Karpas-422 (cell line): ENCODE measurements at regions not wholly inside any gene's neighbourhood (a gene's known extent, or its start where the extent isn't known, plus 50 kb on each side); places are given as distances from the start of the nearest gene placed in this dataset.

Experiments used
- DNase-seq: peaks from one replicate; pipeline ENCODE4 v3.0.0-alpha.2; 2015
- H2AFZ ChIP-seq: fragments of 200-600 bp; sonication (generic); 2 replicates; pipeline ENCODE4 v1.6.1; 2014; ENCODE audit warnings: antibody characterized with exemption, low read length, mixed read lengths
- H3K27ac ChIP-seq: fragments of 200-600 bp; sonication (generic); 2 replicates; pipeline ENCODE4 v1.5.1; 2014; ENCODE audit warnings: mild to moderate bottlenecking, low read length, moderate library complexity
- H3K27me3 ChIP-seq: fragments of 200-600 bp; sonication (generic); 2 replicates; pipeline ENCODE4 v1.6.1; 2014; ENCODE audit warnings: low read length, mixed read lengths
- H3K36me3 ChIP-seq: fragments of 200-600 bp; sonication (generic); 2 replicates; pipeline ENCODE4 v1.6.1; 2014; ENCODE audit warnings: low read length, mixed read lengths; ENCODE audit not compliant: insufficient read depth
- H3K4me1 ChIP-seq: fragments of 200-600 bp; sonication (generic); 2 replicates; pipeline ENCODE4 v1.6.1; 2014; ENCODE audit warnings: mild to moderate bottlenecking, low read length, mixed read lengths
- H3K4me2 ChIP-seq: fragments of 200-600 bp; sonication (generic); 2 replicates; pipeline ENCODE4 v1.6.1; 2014; ENCODE audit warnings: low read length, low read depth, mild to moderate bottlenecking; ENCODE audit not compliant: poor library complexity, severe bottlenecking
- H3K4me3 ChIP-seq: fragments of 200-600 bp; sonication (generic); 2 replicates; pipeline ENCODE4 v1.5.1; 2014; ENCODE audit warnings: mild to moderate bottlenecking, antibody characterized with exemption, low read length, mixed read lengths
- H3K79me2 ChIP-seq: fragments of 200-600 bp; sonication (generic); 2 replicates; pipeline ENCODE4 v1.6.1; 2014; ENCODE audit warnings: mild to moderate bottlenecking, low read length, mixed read lengths
- H3K9ac ChIP-seq: fragments of 200-600 bp; sonication (generic); 2 replicates; pipeline ENCODE4 v1.6.0; 2014; ENCODE audit warnings: low read length
- H3K9me2 ChIP-seq: fragments of 200-600 bp; sonication (generic), shearing (Covaris generic); replicated peaks from 2 replicates; pipeline ENCODE4 v1.6.0; 2014; ENCODE audit warnings: mild to moderate bottlenecking, low read length, moderate library complexity; ENCODE audit not compliant: insufficient read depth
- H3K9me3 ChIP-seq: fragments of 300-700, 200-600 bp; sonication (generic); 2 replicates; pipeline ENCODE4 v1.6.1; 2014; ENCODE audit warnings: low read length, mixed read lengths
- H4K20me1 ChIP-seq: fragments of 200-600 bp; sonication (generic); 2 replicates; pipeline ENCODE4 v1.6.1; 2014; ENCODE audit warnings: mild to moderate bottlenecking, antibody characterized with exemption, low read length, low read depth; ENCODE audit not compliant: insufficient read depth

- no peaks in the 10 kb centered on the region for H3K9me3 ChIP-seq
- H3K4me3 ChIP-seq, result 0 out of 2 replicates have a peak overlapping the region, but pooled peaks have one; percentile 6
- H3K4me1 ChIP-seq, result peaks cover 50% of the 10 kb centered on the region
- no peak overlapping the region for H3K9ac ChIP-seq
- H4K20me1 ChIP-seq, result no peaks in the 10 kb centered on the region
- H3K79me2 ChIP-seq, result no peaks in the 10 kb centered on the region
- peak overlapping the region; percentile 38; the same call in 1 of the 2 replicates for H3K27ac ChIP-seq
- no peaks in the 10 kb centered on the region for H3K9me2 ChIP-seq
- no peaks in the 10 kb centered on the region for H3K36me3 ChIP-seq
- H3K4me2 ChIP-seq, result peak overlapping the region; percentile 54
- H2AFZ ChIP-seq, result no peak overlapping the region; the same call in 1 of the 2 replicates
- no peaks in the 10 kb centered on the region for H3K27me3 ChIP-seq
- DNase-seq, result no peak
Observed at GRCh38 chr11:20311444-20311843, 52.1 kb upstream of the HTATIP2 start.

- 0 out of 2 replicates have a peak overlapping the region, but pooled peaks have one; percentile 6 for H3K4me3 ChIP-seq
- H3K79me2 ChIP-seq, result no peaks in the 10 kb centered on the region
- H3K9me3 ChIP-seq, result no peaks in the 10 kb centered on the region
- H2AFZ ChIP-seq, result no peak overlapping the region; the same call in 1 of the 2 replicates
- no peaks in the 10 kb centered on the region for H4K20me1 ChIP-seq
- peak overlapping the region; percentile 54 for H3K4me2 ChIP-seq
- peak; percentile 77 for DNase-seq
- H3K27me3 ChIP-seq, result no peaks in the 10 kb centered on the region
- peaks cover 50% of the 10 kb centered on the region for H3K4me1 ChIP-seq
- no peak overlapping the region for H3K9ac ChIP-seq
- H3K9me2 ChIP-seq, result no peaks in the 10 kb centered on the region
- H3K36me3 ChIP-seq, result no peaks in the 10 kb centered on the region
- peak overlapping the region; percentile 38; the same call in 1 of the 2 replicates for H3K27ac ChIP-seq
Observed at GRCh38 chr11:20310596-20311394, 52.7 kb upstream of the HTATIP2 start.

GRCh38 chr11:20310137-20310536, 53.4 kb upstream of the HTATIP2 start:
- Histone ChIP-seq H3K9ac (no peak overlapping the region), H2AFZ (no peak overlapping the region)

GRCh38 chr11:20309231-20310025, 54.1 kb upstream of the HTATIP2 start:
- H3K36me3 ChIP-seq, result no peaks in the 10 kb centered on the region
- no peak overlapping the region for H3K27ac ChIP-seq
- no peaks in the 10 kb centered on the region for H3K79me2 ChIP-seq
- H3K9ac ChIP-seq, result no peak overlapping the region
- no peak overlapping the region for H3K4me2 ChIP-seq
- H4K20me1 ChIP-seq, result no peaks in the 10 kb centered on the region
- DNase-seq, result no peak
- no peaks in the 10 kb centered on the region for H3K27me3 ChIP-seq
- no peaks in the 10 kb centered on the region for H3K9me3 ChIP-seq
- no peak overlapping the region for H3K4me3 ChIP-seq
- H2AFZ ChIP-seq, result no peak overlapping the region
- H3K9me2 ChIP-seq, result no peaks in the 10 kb centered on the region
- peaks cover 45% of the 10 kb centered on the region for H3K4me1 ChIP-seq

More at GRCh38 chr11:20310137-20310536, 53.4 kb upstream of the HTATIP2 start:
- H3K4me3 ChIP-seq, result no peak overlapping the region
- H3K27me3 ChIP-seq, result no peaks in the 10 kb centered on the region
- peak overlapping the region; percentile 54 for H3K4me2 ChIP-seq
- no peaks in the 10 kb centered on the region for H3K79me2 ChIP-seq
- H3K27ac ChIP-seq, result no peak overlapping the region
- peaks cover 49% of the 10 kb centered on the region for H3K4me1 ChIP-seq
- H4K20me1 ChIP-seq, result no peaks in the 10 kb centered on the region
- no peak for DNase-seq
- no peaks in the 10 kb centered on the region for H3K36me3 ChIP-seq
- no peaks in the 10 kb centered on the region for H3K9me2 ChIP-seq
- H3K9me3 ChIP-seq, result no peaks in the 10 kb centered on the region

GRCh38 chr11:20308601-20309000, 54.9 kb upstream of the HTATIP2 start:
- Histone ChIP-seq H3K4me3 (no peak overlapping the region), H3K27me3 (no peaks in the 10 kb centered on the region), H3K4me2 (no peak overlapping the region), H3K36me3 (no peaks in the 10 kb centered on the region), H3K4me1 (peaks cover 45% of the 10 kb centered on the region), H3K27ac (no peak overlapping the region), H4K20me1 (no peaks in the 10 kb centered on the region), H3K9me3 (no peaks in the 10 kb centered on the region), H3K79me2 (no peaks in the 10 kb centered on the region), H2AFZ (no peak overlapping the region), H3K9ac (no peak overlapping the region), H3K9me2 (no peaks in the 10 kb centered on the region)
- DNase-seq, result no peak

GRCh38 chr11:20303391-20303965, 60.0 kb upstream of the HTATIP2 start:
- no peak overlapping the region for H3K4me2 ChIP-seq
- H3K4me3 ChIP-seq, result no peak overlapping the region
- H3K9me3 ChIP-seq, result no peaks in the 10 kb centered on the region
- H4K20me1 ChIP-seq, result no peaks in the 10 kb centered on the region
- no peaks in the 10 kb centered on the region for H3K79me2 ChIP-seq
- no peak for DNase-seq
- H3K27me3 ChIP-seq, result no peaks in the 10 kb centered on the region
- H3K27ac ChIP-seq, result no peak overlapping the region
- H3K36me3 ChIP-seq, result no peaks in the 10 kb centered on the region
- H3K9ac ChIP-seq, result no peak overlapping the region
- H3K9me2 ChIP-seq, result no peaks in the 10 kb centered on the region
- H2AFZ ChIP-seq, result no peak overlapping the region
- peaks cover 2% of the 10 kb centered on the region for H3K4me1 ChIP-seq

- Histone ChIP-seq H4K20me1 (no peaks in the 10 kb centered on the region), H3K79me2 (no peaks in the 10 kb centered on the region), H3K4me1 (no peaks in the 10 kb centered on the region), H3K9ac (no peak overlapping the region), H3K9me3 (no peaks in the 10 kb centered on the region), H2AFZ (no peak overlapping the region), H3K4me2 (no peak overlapping the region), H3K27ac (no peak overlapping the region), H3K4me3 (no peak overlapping the region), H3K9me2 (no peaks in the 10 kb centered on the region), H3K27me3 (no peaks in the 10 kb centered on the region), H3K36me3 (no peaks in the 10 kb centered on the region)
- no peak for DNase-seq
Observed at GRCh38 chr11:20293992-20294391, 69.5 kb upstream of the HTATIP2 start.

- Histone ChIP-seq H3K9me2 (no peaks in the 10 kb centered on the region), H3K9me3 (no peaks in the 10 kb centered on the region), H2AFZ (no peak overlapping the region), H3K79me2 (no peaks in the 10 kb centered on the region), H3K27ac (no peak overlapping the region), H3K4me2 (no peak overlapping the region), H4K20me1 (no peaks in the 10 kb centered on the region), H3K4me3 (no peak overlapping the region), H3K4me1 (no peaks in the 10 kb centered on the region), H3K9ac (no peak overlapping the region), H3K36me3 (no peaks in the 10 kb centered on the region), H3K27me3 (no peaks in the 10 kb centered on the region)
- no peak for DNase-seq
Observed at GRCh38 chr11:20293531-20293930, 70.0 kb upstream of the HTATIP2 start.
